ENCODE measurements at regions not wholly inside any gene's neighbourhood (a gene's known extent, or its start where the extent isn't known, plus 50 kb on each side); places are given as distances from the start of the nearest gene placed in this dataset.

- FAIRE-seq (no peak), DNase-seq (ENCODE audit: low read depth, low spot score) (no peak)
- Histone ChIP-seq H4K20me1 (ENCODE audit: control insufficient read depth, extremely low read depth, insufficient read depth, low read length) (no peaks in the 10 kb centered on the region), H3K27ac (ENCODE audit: control insufficient read depth, insufficient read depth, low read length) (no peak overlapping the region), H3K4me2 (ENCODE audit: control insufficient read depth, extremely low read depth, insufficient read depth, low read depth, low read length) (no peak overlapping the region), H2AFZ (ENCODE audit: control insufficient read depth, low read length) (no peak overlapping the region), H3K79me2 (ENCODE audit: control insufficient read depth, insufficient read depth, low read length) (no peaks in the 10 kb centered on the region), H3K27me3 (ENCODE audit: control insufficient read depth, extremely low read depth, insufficient read depth, low read length) (no peaks in the 10 kb centered on the region), H3K9ac (ENCODE audit: control insufficient read depth, extremely low read depth, insufficient read depth, low read length) (no peak overlapping the region), H3K4me3 (ENCODE audit: control insufficient read depth in 2 of 3, extremely low read depth in 1 of 3, insufficient read depth in 2 of 3, low read depth in 1 of 3, low read length in 3 of 3) (no peak overlapping the region), H3K9me3 (ENCODE audit: control insufficient read depth, low read depth, low read length) (no peaks in the 10 kb centered on the region), H3K36me3 (ENCODE audit: control insufficient read depth in 2 of 2, extremely low read depth in 1 of 2, insufficient read depth in 2 of 2, low read length in 2 of 2) (no peaks in the 10 kb centered on the region), H3K9me1 (ENCODE audit: control insufficient read depth, extremely low read depth, insufficient read depth, low read length) (no peaks in the 10 kb centered on the region), H3K4me1 (ENCODE audit: control insufficient read depth, extremely low read depth, insufficient read depth, low read length) (peaks cover 12% of the 10 kb centered on the region)
- no peak for TF ChIP-seq CTCF (optimal IDR thresholded peaks at IDR 0.05 in 1 of 3, IDR thresholded peaks at IDR 0.05 in 1 of 3, conservative IDR thresholded peaks at IDR 0.05 in 1 of 3; ENCODE audit: extremely low read depth in 1 of 3, insufficient read depth in 2 of 3, low read length in 3 of 3)
- no peak for TF ChIP-seq EZH2 (IDR thresholded peaks at IDR 0.05; ENCODE audit: low read length)
- dilution Hi-C loops (cut with MboI; ENCODE audit: extremely low pct_ligation_motif_present, low sequenced_read_pairs), result no loop called here
Observed at GRCh38 chr7:142351145-142351544, 93.3 kb upstream of the PRSS58 start.

- H3K27ac ChIP-seq (ENCODE audit: control insufficient read depth, insufficient read depth, low read length), result peak overlapping the region; percentile 63
- no peaks in the 10 kb centered on the region for H3K36me3 ChIP-seq (ENCODE audit: control insufficient read depth in 2 of 2, extremely low read depth in 1 of 2, insufficient read depth in 2 of 2, low read length in 2 of 2)
- FAIRE-seq, result no peak
- peak; percentile 66 for DNase-seq (ENCODE audit: low read depth, low spot score)
- H2AFZ ChIP-seq (ENCODE audit: control insufficient read depth, low read length), result peak overlapping the region; percentile 55
- H3K4me2 ChIP-seq (ENCODE audit: control insufficient read depth, extremely low read depth, insufficient read depth, low read depth, low read length), result peak overlapping the region; percentile 50
- peak overlapping the region; percentile 2 for H3K9ac ChIP-seq (ENCODE audit: control insufficient read depth, extremely low read depth, insufficient read depth, low read length)
- dilution Hi-C loops (cut with MboI; ENCODE audit: extremely low pct_ligation_motif_present, low sequenced_read_pairs), result no loop called here
- H3K4me1 ChIP-seq (ENCODE audit: control insufficient read depth, extremely low read depth, insufficient read depth, low read length), result peaks cover 12% of the 10 kb centered on the region
- H3K9me3 ChIP-seq (ENCODE audit: control insufficient read depth, low read depth, low read length), result no peaks in the 10 kb centered on the region
- H4K20me1 ChIP-seq (ENCODE audit: control insufficient read depth, extremely low read depth, insufficient read depth, low read length), result no peaks in the 10 kb centered on the region
- no peak for TF ChIP-seq EZH2 (IDR thresholded peaks at IDR 0.05; ENCODE audit: low read length)
- no peak for TF ChIP-seq CTCF (optimal IDR thresholded peaks at IDR 0.05 in 1 of 3, IDR thresholded peaks at IDR 0.05 in 1 of 3, conservative IDR thresholded peaks at IDR 0.05 in 1 of 3; ENCODE audit: extremely low read depth in 1 of 3, insufficient read depth in 2 of 3, low read length in 3 of 3)
- no peaks in the 10 kb centered on the region for H3K9me1 ChIP-seq (ENCODE audit: control insufficient read depth, extremely low read depth, insufficient read depth, low read length)
- H3K79me2 ChIP-seq (ENCODE audit: control insufficient read depth, insufficient read depth, low read length), result no peaks in the 10 kb centered on the region
- no peaks in the 10 kb centered on the region for H3K27me3 ChIP-seq (ENCODE audit: control insufficient read depth, extremely low read depth, insufficient read depth, low read length)
- H3K4me3 ChIP-seq (ENCODE audit: control insufficient read depth in 2 of 3, extremely low read depth in 1 of 3, insufficient read depth in 2 of 3, low read depth in 1 of 3, low read length in 3 of 3), result no peak overlapping the region
Observed at GRCh38 chr7:142349670-142350405, 92.0 kb upstream of the PRSS58 start.
